ENCODE measurements at regions not wholly inside any gene's neighbourhood (a gene's known extent, or its start where the extent isn't known, plus 50 kb on each side); places are given as distances from the start of the nearest gene placed in this dataset.

DNA sequence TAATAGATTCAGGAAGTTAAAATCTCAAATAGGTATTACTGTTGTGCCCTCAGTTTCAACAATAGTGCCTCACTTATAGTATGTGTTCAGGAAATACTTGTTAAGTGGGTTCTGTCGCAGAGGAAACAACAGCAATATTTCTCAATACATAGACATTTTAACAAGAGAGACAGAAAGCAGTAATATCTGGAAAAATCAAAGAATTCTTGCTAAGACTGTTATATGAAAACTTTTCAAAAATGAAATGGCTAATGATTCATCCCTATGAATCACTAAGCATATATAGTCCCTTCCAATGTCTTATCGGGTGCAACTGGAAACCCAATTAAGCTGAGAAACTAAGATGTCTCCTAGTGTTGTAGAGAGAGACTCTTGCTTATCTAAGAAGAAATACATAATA, 668.9 kb downstream of the TFAP2A start:
- H3K9ac ChIP-seq (ENCODE audit: low read length) = no peak overlapping the region
- BruUV-seq (replicated peaks) = no TSS peak
- H3K9me2 ChIP-seq (replicated peaks; ENCODE audit: low read length) = 0 out of 2 replicates have a peak, but pooled peaks cover 3% of the 10 kb centered on the region
- no peaks in the 10 kb centered on the region for H3K9me3 ChIP-seq (ENCODE audit: low read length)
- no peak overlapping the region for H3K27ac ChIP-seq (ENCODE audit: low read length)
- CTCF ChIA-PET = no interaction called here
- no peak overlapping the region for H2AFZ ChIP-seq (ENCODE audit: low read length)
- ATAC-seq = no peak; the same call in 1 of the 2 replicates
- H3F3A ChIP-seq (ENCODE audit: low read length, unreplicated experiment) = no peaks in the 10 kb centered on the region
- H3K27me3 ChIP-seq (ENCODE audit: low read length) = peaks cover 4% of the 10 kb centered on the region; the same call in 1 of the 2 replicates
- peak; percentile 55 for DNase-seq
- TF ChIP-seq EZH2phosphoT487 (IDR thresholded peaks at IDR 0.05; ENCODE audit: borderline replicate concordance, low read length) = no peak
- no peaks in the 10 kb centered on the region for H3K36me3 ChIP-seq (ENCODE audit: low read depth, low read length)
- no peak overlapping the region for H3K4me3 ChIP-seq (ENCODE audit: low read length)
- peak overlapping the region; percentile 5; the same call in 1 of the 2 replicates for H3K4me2 ChIP-seq (ENCODE audit: low read length)
- POLR2A ChIA-PET (ENCODE audit: unreplicated experiment) = no interaction called here
- intact Hi-C loops (cut with micrococcal nuclease) = no loop called here
- H3K79me2 ChIP-seq (ENCODE audit: low read length) = no peaks in the 10 kb centered on the region
- peaks cover 11% of the 10 kb centered on the region for H3K4me1 ChIP-seq (ENCODE audit: insufficient read depth, low read length)
- no peaks in the 10 kb centered on the region for H4K20me1 ChIP-seq (ENCODE audit: low read length)

- no peaks in the 10 kb centered on the region for H3F3A ChIP-seq (ENCODE audit: low read length, unreplicated experiment)
- DNase-seq = no peak
- H3K9me3 ChIP-seq (ENCODE audit: low read length) = no peaks in the 10 kb centered on the region
- H3K9ac ChIP-seq (ENCODE audit: low read length) = no peak overlapping the region
- ChIA-PET CTCF (no interaction called here), POLR2A (ENCODE audit: unreplicated experiment) (no interaction called here)
- 0 out of 2 replicates have a peak, but pooled peaks cover 3% of the 10 kb centered on the region for H3K9me2 ChIP-seq (replicated peaks; ENCODE audit: low read length)
- ATAC-seq = no peak
- H3K4me3 ChIP-seq (ENCODE audit: low read length) = no peak overlapping the region
- no peak overlapping the region for H2AFZ ChIP-seq (ENCODE audit: low read length)
- H3K27me3 ChIP-seq (ENCODE audit: low read length) = no peaks in the 10 kb centered on the region
- peaks cover 11% of the 10 kb centered on the region for H3K4me1 ChIP-seq (ENCODE audit: insufficient read depth, low read length)
- intact Hi-C loops (cut with micrococcal nuclease) = no loop called here
- peak overlapping the region; percentile 5; the same call in 1 of the 2 replicates for H3K4me2 ChIP-seq (ENCODE audit: low read length)
- no peak overlapping the region for H3K27ac ChIP-seq (ENCODE audit: low read length)
- no peaks in the 10 kb centered on the region for H3K36me3 ChIP-seq (ENCODE audit: low read depth, low read length)
- H3K79me2 ChIP-seq (ENCODE audit: low read length) = no peaks in the 10 kb centered on the region
- TF ChIP-seq, protein P1, sequence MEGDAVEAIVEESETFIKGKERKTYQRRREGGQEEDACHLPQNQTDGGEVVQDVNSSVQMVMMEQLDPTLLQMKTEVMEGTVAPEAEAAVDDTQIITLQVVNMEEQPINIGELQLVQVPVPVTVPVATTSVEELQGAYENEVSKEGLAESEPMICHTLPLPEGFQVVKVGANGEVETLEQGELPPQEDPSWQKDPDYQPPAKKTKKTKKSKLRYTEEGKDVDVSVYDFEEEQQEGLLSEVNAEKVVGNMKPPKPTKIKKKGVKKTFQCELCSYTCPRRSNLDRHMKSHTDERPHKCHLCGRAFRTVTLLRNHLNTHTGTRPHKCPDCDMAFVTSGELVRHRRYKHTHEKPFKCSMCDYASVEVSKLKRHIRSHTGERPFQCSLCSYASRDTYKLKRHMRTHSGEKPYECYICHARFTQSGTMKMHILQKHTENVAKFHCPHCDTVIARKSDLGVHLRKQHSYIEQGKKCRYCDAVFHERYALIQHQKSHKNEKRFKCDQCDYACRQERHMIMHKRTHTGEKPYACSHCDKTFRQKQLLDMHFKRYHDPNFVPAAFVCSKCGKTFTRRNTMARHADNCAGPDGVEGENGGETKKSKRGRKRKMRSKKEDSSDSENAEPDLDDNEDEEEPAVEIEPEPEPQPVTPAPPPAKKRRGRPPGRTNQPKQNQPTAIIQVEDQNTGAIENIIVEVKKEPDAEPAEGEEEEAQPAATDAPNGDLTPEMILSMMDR (conservative IDR thresholded peaks at IDR 0.05; ENCODE audit: low read depth, low read length) = no peak
- TF ChIP-seq EZH2 (IDR thresholded peaks at IDR 0.05; ENCODE audit: low read length, unreplicated experiment) (no peak), EZH2phosphoT487 (IDR thresholded peaks at IDR 0.05; ENCODE audit: borderline replicate concordance, low read length) (no peak)
- no TSS peak for BruUV-seq (replicated peaks)
- H4K20me1 ChIP-seq (ENCODE audit: low read length) = no peaks in the 10 kb centered on the region
These were observed 669.4 kb downstream of the TFAP2A start for GRCh38 chr6:9745476-9745875.

DNA sequence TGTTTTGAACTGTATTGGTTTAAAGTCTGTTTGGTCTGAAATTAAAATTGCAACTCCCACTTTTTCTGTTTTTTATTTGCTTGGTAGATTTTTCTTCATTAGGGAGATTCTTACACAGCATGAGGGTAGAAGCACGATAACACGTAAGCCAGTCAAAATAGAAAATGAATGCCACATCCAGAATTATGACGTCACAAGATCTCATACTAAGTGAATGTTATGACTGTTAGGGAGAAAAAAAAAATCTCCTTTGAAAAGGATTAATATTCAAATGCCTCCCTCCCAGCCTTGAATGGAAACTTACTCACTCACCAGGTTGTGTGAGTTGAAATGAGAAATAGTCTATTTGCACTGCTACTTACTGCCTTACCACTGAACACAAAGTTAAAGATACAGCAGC, 670.8 kb downstream of the TFAP2A start:
- no TSS peak for BruUV-seq (replicated peaks)
- Histone ChIP-seq H4K20me1 (ENCODE audit: low read length) (no peaks in the 10 kb centered on the region), H3K4me3 (ENCODE audit: low read length) (no peak overlapping the region), H3K79me2 (ENCODE audit: low read length) (no peaks in the 10 kb centered on the region), H2AFZ (ENCODE audit: low read length) (no peak overlapping the region), H3K9me2 (replicated peaks; ENCODE audit: low read length) (0 out of 2 replicates have a peak, but pooled peaks cover 3% of the 10 kb centered on the region), H3K4me1 (ENCODE audit: insufficient read depth, low read length) (peaks cover 11% of the 10 kb centered on the region), H3K36me3 (ENCODE audit: low read depth, low read length) (no peaks in the 10 kb centered on the region), H3K9ac (ENCODE audit: low read length) (no peak overlapping the region), H3K27me3 (ENCODE audit: low read length) (peaks cover 2% of the 10 kb centered on the region; the same call in 1 of the 2 replicates), H3K4me2 (ENCODE audit: low read length) (no peak overlapping the region), H3K9me3 (ENCODE audit: low read length) (no peaks in the 10 kb centered on the region), H3F3A (ENCODE audit: low read length, unreplicated experiment) (no peaks in the 10 kb centered on the region), H3K27ac (ENCODE audit: low read length) (no peak overlapping the region)
- TF ChIP-seq EZH2 (IDR thresholded peaks at IDR 0.05; ENCODE audit: low read length, unreplicated experiment) (no peak), EZH2phosphoT487 (IDR thresholded peaks at IDR 0.05; ENCODE audit: borderline replicate concordance, low read length) (no peak)
- TF ChIP-seq, protein P1 (conservative IDR thresholded peaks at IDR 0.05; ENCODE audit: low read depth, low read length) = no peak
- no peak for ATAC-seq
- intact Hi-C loops (cut with micrococcal nuclease) = no loop called here
- POLR2A ChIA-PET (ENCODE audit: unreplicated experiment) = no interaction called here
- CTCF ChIA-PET = no interaction called here
- no peak for DNase-seq

All from PC-3 (cell line).